ENCODE measurements at regions not wholly inside any gene's neighbourhood (a gene's known extent, or its start where the extent isn't known, plus 50 kb on each side); places are given as distances from the start of the nearest gene placed in this dataset.

DNA sequence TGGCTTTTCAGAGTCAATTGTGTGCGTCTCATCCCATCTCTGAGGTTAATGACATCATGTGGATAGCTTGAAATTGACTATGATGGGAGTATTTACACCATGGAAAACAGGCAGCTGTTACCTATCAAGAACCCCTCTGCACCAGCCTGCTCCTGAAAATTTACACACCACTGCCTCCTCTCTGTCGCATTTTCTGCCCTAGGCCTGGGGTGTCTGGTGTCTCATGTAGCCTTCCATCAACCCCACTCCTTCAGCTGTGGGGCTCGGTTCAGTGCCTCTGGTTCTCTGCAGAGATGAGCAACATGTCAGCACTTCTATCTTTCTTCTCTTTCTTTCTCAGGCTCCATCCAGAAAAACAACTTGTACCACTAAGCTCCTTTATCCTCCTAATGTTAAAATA lies 600.5 kb downstream of the TYW1 start (continued):
- no peak for TF ChIP-seq ZNF462 (CRISPR knock-in tag; IDR thresholded peaks at IDR 0.05)
- no peak for TF ChIP-seq EZH2phosphoT487 (IDR thresholded peaks at IDR 0.05; ENCODE audit: unreplicated experiment)
- TF ChIP-seq STAT1 (IDR thresholded peaks at IDR 0.05; ENCODE audit: unreplicated experiment) = no peak
- TF ChIP-seq CREB1 (CRISPR knock-in tag; IDR thresholded peaks at IDR 0.05; ENCODE audit: low read depth) = no peak
- TF ChIP-seq NANOG (IDR thresholded peaks at IDR 0.05; ENCODE audit: borderline replicate concordance) = no peak

GRCh38 chr7:67598469-67598868 lies 601.8 kb downstream of the TYW1 start:
- Histone ChIP-seq H3K4me1 (ENCODE audit: insufficient read depth) (no peaks in the 10 kb centered on the region), H3K9me2 (ENCODE audit: insufficient read depth) (no peaks in the 10 kb centered on the region), H3K4me2 (no peak overlapping the region), H3K27ac (ENCODE audit: low read depth) (no peak overlapping the region), H3K36me3 (ENCODE audit: insufficient read depth) (peaks cover 4% of the 10 kb centered on the region; the same call in 1 of the 2 replicates), H4K20me1 (replicated peaks; ENCODE audit: insufficient read depth) (no peaks in the 10 kb centered on the region), H3K27me3 (ENCODE audit: insufficient read depth) (no peaks in the 10 kb centered on the region), H2AFZ (no peak overlapping the region), H3K4me3 (no peak overlapping the region), H3F3A (replicated peaks; ENCODE audit: low read depth) (no peaks in the 10 kb centered on the region), H3K79me2 (replicated peaks; ENCODE audit: insufficient read depth) (no peaks in the 10 kb centered on the region)
- DNase-seq (ENCODE audit: low spot score) = no peak
- Mint-ChIP-seq H3K9me3 (peaks cover 8% of the 10 kb centered on the region), H3K4me1 (no peaks in the 10 kb centered on the region), H3K27ac (no peak overlapping the region), H3K27me3 (ENCODE audit: insufficient read depth, low read depth, poor library complexity) (peaks cover 12% of the 10 kb centered on the region), H3K36me3 (ENCODE audit: low read depth) (peaks cover 41% of the 10 kb centered on the region), H3K4me3 (no peak overlapping the region)
- ATAC-seq = no peak
- TF ChIP-seq, protein P1, sequence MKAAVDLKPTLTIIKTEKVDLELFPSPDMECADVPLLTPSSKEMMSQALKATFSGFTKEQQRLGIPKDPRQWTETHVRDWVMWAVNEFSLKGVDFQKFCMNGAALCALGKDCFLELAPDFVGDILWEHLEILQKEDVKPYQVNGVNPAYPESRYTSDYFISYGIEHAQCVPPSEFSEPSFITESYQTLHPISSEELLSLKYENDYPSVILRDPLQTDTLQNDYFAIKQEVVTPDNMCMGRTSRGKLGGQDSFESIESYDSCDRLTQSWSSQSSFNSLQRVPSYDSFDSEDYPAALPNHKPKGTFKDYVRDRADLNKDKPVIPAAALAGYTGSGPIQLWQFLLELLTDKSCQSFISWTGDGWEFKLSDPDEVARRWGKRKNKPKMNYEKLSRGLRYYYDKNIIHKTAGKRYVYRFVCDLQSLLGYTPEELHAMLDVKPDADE (IDR thresholded peaks at IDR 0.05) = no peak
- TF ChIP-seq NANOG (IDR thresholded peaks at IDR 0.05; ENCODE audit: borderline replicate concordance) (no peak), REST (IDR thresholded peaks at IDR 0.05; ENCODE audit: unreplicated experiment) (no peak), ZNF331 (CRISPR knock-in tag; IDR thresholded peaks at IDR 0.05; ENCODE audit: low read depth) (no peak), JUNB (IDR thresholded peaks at IDR 0.05; ENCODE audit: unreplicated experiment) (no peak), CTCF (conservative IDR thresholded peaks at IDR 0.05; ENCODE audit: low read depth in 2 of 2) (no peak), EZH2phosphoT487 (IDR thresholded peaks at IDR 0.05; ENCODE audit: unreplicated experiment) (no peak), STAT1 (IDR thresholded peaks at IDR 0.05; ENCODE audit: unreplicated experiment) (no peak), EZH2 (IDR thresholded peaks at IDR 0.05; ENCODE audit: low read depth, unreplicated experiment) (no peak), POLR2AphosphoS5 (IDR thresholded peaks at IDR 0.05; ENCODE audit: low read depth) (no peak)
